HG03442 (cell line): ENCODE measurements at regions not wholly inside any gene's neighbourhood (a gene's known extent, or its start where the extent isn't known, plus 50 kb on each side); places are given as distances from the start of the nearest gene placed in this dataset.
"Not testable (repeated sequence)": the region's sequence is repeated elsewhere in the genome, so short reads cannot be mapped to it uniquely, and the experiment has no call there.

Experiments used
- ATAC-seq: cut with Tn5 transposase; IDR thresholded peaks from one replicate; pipeline ENCODE4 v1.9.1; 2021; ENCODE audit warnings: mild to moderate bottlenecking, moderate library complexity; ENCODE audit not compliant: unreplicated experiment

GRCh38 chr1:30444401-30444800, 279.0 kb downstream of the MATN1 start:
- no peak for ATAC-seq

DNA sequence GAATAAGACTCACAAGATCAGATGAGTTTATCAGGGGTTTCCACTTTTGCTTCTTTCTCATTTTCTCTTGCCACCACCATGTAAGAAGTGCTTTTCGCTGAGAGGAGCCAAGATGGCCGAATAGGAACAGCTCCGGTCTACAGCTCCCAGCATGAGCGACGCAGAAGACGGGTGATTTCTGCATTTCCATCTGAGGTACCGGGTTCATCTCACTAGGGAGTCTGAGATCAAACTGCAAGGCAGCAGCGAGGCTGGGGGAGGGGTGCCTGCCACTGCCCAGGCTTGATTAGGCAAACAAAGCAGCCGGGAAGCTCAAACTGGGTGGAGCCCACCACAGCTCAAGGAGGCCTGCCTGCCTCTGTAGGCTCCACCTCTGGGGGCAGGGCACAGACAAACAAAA, 285.1 kb downstream of the MATN1 start:
- not testable (repeated sequence) for ATAC-seq

- ATAC-seq = no peak
These were observed 286.3 kb downstream of the MATN1 start for GRCh38 chr1:30437059-30437576.

GRCh38 chr1:30427545-30427944, 295.8 kb downstream of the MATN1 start:
- no peak for ATAC-seq

DNA sequence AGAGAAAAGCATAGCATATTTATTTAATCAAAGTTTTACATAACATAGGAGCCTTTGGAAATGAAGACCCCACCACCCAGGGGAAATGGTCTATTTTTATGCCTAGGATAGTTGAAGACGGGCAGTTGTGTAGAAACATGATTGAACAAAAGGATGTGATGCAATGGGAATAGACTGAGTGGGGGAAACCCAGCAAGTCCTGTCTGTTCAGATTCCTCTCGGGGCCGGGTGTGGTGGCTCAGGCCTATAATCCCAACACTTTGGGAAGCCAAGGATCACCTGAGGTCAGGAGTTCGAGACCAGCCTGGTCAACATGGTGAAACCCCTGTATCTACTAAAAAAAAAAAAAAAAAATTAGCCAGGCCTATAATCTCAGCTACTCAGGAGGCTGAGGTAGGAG, 298.3 kb downstream of the MATN1 start:
- no peak for ATAC-seq

DNA sequence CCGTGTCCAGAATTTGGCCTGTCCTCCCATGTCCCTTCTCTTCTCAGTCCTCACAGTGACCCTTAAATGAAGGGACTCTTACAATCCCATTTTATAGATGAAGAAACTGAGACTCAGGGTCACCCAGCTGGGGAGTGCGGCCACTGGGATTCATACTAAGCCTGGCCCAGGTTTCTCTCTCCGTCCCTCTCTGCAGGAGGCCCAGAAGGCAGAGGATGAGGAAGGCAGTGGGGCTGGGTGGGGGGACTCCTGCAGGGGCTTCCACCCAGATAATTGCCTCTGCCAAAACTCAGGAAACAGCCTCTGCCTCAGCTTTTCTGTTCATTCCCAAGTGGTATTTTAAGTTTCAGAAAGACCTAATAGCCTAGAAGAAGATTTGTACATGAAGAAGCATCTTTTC, 299.8 kb downstream of the MATN1 start:
- ATAC-seq = no peak

GRCh38 chr1:30422251-30422650, 301.1 kb downstream of the MATN1 start:
- ATAC-seq = no peak

DNA sequence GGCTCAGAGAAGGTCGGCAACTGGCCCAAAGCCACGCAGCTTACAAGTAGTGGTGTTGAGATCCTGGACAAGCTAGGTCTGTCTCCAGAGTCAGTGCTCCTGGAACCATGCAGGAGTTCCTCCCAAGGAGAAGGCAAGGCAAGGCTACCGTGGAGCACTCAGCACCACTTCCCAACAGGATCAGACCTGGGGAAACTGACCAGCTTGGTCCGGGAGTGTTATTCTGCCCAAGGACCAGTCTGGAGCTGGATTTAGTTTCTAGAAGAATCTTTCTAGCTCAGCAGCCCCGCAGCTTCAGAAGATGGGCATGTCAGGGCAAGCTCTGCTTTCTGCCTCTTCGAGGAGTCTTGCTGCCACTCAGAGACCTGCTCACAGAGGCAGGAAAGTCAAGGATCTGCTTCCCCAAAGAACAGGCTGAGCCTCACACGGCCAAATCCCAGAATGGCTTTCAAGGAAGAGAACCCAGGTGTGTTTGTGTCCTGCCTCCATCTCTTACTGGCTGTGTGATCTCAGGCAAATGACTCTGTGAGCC, 302.8 kb downstream of the MATN1 start:
- ATAC-seq = no peak

- no peak for ATAC-seq
These were observed 303.6 kb downstream of the MATN1 start for GRCh38 chr1:30419831-30420230.

DNA sequence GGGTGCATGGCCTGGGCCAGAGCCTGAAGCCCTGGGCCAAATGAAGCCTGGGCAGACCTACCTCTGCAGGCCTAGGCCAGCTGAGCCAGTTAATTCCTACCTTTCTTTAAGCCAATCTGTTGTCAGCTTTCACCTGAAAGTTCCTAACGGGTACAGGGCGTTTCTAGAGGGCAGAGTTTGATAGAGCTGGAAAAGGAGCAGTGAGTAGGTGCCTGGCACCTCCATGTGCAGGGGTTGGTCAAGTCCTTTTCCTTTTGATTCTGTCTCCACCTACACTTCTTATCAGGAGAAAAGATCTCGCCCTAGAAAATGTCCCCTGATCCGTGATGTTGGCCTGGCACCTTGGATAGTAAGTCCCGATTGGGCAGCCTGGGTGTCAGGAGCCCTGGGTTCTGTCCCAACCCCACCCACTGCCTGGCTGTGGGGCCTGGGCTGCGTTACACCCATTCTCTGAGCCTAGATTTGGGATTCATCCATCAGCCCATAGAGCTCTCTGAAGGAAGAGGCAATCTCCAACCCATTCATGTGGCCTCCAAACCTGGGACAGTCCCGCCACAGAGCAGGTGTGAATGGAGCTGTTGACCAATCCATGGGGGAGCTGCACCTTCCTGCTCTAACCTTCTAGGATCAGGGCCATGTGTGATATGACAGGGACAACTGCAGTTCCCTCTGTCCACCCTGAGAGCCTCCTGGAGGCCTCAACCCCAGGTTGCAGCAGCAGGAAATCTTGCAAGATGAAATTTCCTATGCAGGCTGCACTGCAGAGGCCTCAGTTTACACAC, 304.3 kb downstream of the MATN1 start:
- no peak for ATAC-seq

DNA sequence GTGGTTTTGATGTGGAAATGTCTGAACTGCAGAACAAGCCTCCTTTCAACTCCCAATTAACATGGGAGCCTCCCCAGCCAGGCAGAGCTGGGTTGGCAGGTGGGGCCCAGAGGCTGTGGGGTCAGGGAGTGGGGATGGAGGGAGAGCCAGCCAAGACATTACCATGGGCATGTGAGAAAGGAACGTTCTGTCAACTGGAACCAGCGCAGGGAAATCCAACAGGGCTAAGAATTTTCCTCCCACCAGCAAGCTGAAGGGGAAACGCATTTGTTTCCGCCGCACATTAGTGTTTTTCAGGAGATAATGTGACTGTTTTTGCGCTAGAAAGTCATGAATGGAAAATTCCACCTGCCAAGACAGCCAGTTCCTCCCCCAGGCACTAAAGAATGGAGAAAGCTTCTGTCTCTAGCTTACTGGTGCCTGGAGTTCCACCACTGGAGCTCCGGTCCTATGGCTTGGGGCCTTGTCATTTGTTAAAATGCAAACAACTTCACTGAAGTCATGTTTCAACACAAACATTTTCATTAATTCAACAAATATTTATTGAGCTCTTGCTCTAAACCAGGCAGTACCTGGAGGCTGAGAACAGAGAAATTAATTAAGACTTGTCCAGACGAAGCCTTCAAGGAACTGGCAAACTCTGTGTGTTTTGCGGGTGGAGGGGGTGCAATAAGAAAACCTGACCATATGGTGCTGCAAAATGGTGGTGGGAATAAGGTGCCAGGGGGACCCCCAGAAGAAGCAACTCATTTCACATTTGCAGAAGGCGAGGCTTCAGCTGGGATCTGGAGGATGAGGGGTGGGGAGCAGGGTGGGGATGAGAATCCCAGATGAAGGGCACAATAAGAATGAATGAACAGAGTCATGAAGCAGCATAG, 305.1 kb downstream of the MATN1 start:
- no peak for ATAC-seq

GRCh38 chr1:30417701-30418046, 305.7 kb downstream of the MATN1 start:
- no peak for ATAC-seq

DNA sequence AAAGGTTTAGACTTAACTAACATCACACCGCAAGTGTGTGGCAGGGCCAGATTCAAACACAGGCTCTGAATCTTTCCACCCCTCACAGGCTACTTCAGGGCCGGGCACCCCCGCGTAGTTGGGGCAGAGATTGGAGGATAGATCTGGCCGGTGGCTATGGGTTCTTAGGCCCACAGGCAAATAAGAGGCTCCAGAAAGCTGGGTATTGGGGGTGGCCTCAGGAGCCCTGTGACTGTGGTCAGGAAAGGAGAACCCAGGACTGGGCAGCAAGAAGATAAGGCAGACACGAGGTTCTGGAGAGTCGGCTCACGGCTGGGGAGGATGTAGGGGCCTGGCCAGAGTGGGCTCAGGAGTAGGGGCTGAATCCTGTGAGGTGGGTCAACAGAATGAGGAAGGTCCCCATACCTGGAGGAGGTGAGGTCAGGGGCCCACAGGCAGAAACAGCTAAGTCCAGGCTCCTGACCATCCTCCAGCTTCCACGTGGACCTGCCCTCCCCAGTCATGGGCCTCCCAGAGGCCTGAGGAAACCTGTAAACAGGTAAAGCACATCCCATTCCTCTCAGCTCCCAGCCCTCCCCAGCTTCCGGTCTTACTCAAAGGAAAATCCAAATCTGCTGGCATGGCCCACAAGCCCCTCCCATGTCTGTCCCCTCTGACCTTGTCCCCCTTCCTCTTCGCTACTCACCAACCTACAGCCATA, 306.2 kb downstream of the MATN1 start:
- no peak for ATAC-seq

- no peak for ATAC-seq
These were observed 307.1 kb downstream of the MATN1 start for GRCh38 chr1:30416221-30416820.

DNA sequence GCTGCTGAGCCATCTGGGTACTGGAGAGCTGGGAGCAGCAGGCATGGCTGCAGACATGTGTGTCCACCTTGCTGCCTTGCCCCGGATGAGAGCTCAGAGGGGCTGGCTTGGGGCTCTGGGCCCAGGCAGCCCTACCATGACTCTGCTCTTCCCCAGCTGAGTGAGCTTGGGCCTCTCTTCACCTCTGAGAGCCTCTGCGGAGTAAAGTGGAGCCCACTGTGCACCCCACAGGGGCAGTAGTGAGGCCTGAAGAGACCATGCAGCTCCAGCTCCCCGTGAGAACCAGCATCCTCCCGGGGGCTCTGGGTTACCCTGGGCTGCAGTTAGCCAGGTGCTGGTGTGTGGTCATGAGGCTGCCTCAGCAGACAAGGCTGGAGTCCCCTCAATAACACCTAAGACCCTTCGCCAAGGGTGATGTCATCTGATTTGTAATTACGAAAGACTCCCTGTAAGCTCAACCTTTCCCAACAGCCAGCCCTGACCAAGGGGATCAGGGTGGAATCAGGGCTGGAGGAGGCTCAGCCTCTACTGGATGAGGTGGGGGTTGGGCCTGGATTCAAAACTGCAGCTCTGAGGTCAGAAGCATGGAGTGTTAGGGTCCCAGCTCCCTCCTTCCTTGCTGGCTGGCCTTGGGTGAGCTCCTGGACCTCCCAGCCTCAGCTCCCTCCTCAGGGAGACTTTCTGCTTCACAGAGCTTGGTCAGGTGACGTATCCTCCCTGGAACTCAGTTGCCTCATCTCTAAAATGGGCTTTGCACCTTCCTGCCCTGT, 308.0 kb downstream of the MATN1 start:
- no peak for ATAC-seq

DNA sequence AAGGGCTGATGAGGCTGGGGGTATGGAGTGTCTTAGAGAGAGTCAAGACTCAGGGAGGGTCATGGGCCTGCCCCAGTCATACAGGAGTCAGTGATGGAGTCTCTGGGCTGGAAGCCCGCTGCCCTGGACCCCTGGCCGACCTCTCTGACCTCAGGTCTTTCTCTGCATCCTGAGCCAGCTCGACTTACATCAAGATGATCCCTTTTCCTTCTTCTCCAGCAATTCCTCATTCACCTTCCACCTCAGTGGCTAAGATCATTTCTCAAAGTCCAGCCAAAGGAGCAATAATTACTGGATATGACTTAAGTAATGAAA, 308.6 kb downstream of the MATN1 start:
- ATAC-seq = no peak

DNA sequence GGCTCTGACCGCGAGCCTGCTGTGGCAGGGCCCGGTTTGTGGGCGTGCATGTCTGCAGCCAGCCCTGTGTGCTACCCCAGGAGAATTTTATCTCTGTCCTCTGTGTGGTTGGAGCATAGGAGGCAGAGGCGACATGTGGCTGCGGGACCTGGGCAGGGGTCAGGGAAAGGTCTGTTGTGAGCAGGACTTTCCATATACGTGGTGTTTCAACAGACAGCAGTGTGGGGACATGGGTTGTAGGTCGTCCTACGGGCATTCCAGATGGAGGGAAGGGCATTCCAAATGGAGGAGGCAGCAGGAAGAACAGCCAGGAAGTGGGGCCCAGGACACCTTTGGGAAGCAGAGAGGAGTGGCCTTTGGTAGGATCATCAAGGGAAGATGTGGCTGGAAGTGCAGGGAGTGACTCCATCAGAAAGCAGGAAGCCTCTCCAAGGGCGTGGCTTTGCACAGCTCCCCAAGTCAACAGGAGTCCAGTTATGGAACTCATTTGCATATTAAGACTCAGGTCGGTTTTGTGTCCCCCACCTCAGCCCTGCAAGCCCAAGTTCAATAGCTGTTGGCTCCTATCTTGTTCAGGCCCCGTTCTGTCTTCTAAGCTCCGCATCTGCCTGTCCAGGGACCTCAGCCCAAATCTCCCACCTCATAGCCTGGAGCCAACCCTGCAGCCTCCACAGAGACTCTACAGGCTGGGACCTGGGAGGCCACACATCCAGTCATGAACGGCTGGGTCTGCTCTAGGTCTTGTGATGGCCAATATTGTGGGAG, 309.1 kb downstream of the MATN1 start:
- ATAC-seq = no peak

- no peak for ATAC-seq
These were observed 309.8 kb downstream of the MATN1 start for GRCh38 chr1:30413606-30414005.

DNA sequence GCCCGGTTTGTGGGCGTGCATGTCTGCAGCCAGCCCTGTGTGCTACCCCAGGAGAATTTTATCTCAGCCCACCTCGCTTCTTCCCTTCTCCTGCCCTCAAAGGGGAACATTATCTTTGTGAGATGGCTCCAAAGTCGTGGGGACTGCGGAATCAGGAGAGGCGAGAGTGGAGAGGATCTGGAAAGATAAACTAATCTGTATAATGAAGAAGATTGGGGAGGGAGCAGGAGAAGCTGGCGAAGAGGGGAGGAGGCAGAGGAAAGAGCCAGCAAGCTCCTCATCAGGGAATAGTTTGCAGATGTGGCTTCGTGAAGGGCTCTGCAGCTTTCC, 310.3 kb downstream of the MATN1 start:
- ATAC-seq = no peak
